GM21360 (cell line): ENCODE measurements at regions not wholly inside any gene's neighbourhood (a gene's known extent, or its start where the extent isn't known, plus 50 kb on each side); places are given as distances from the start of the nearest gene placed in this dataset.
A peak's percentile ranks its signal among the peaks of the same experiment; 100 is the strongest.

Experiments used
- ATAC-seq: cut with Tn5 transposase; IDR thresholded peaks from one replicate; pipeline ENCODE4 v1.9.1; 2021; ENCODE audit warnings: mild to moderate bottlenecking, moderate library complexity; ENCODE audit not compliant: unreplicated experiment

- no peak for ATAC-seq
These were observed 210.0 kb downstream of the KLHL4 start for GRCh38 chrX:87727620-87728019.

GRCh38 chrX:87728024-87728423, 210.4 kb downstream of the KLHL4 start:
- no peak for ATAC-seq

- ATAC-seq, result no peak
These were observed 210.9 kb downstream of the KLHL4 start for GRCh38 chrX:87728459-87728858.

- ATAC-seq, result no peak
These were observed 214.5 kb downstream of the KLHL4 start for GRCh38 chrX:87732133-87732532.

GRCh38 chrX:87736576-87736975, 219.0 kb downstream of the KLHL4 start:
- no peak for ATAC-seq

GRCh38 chrX:87744391-87744790, 226.8 kb downstream of the KLHL4 start:
- no peak for ATAC-seq

- ATAC-seq, result no peak
These were observed 237.9 kb downstream of the KLHL4 start for GRCh38 chrX:87755493-87755892.

- no peak for ATAC-seq
These were observed 271.4 kb downstream of the KLHL4 start for GRCh38 chrX:87788976-87789375.

- ATAC-seq, result no peak
These were observed 280.4 kb downstream of the KLHL4 start for GRCh38 chrX:87798039-87798438.

GRCh38 chrX:87805829-87806490, 288.4 kb downstream of the KLHL4 start:
- no peak for ATAC-seq

- ATAC-seq, result no peak
These were observed 291.1 kb downstream of the KLHL4 start for GRCh38 chrX:87808576-87809243.

- no peak for ATAC-seq
These were observed 296.0 kb downstream of the KLHL4 start for GRCh38 chrX:87813566-87813965.

GRCh38 chrX:87846956-87847355, 329.4 kb downstream of the KLHL4 start:
- no peak for ATAC-seq

- ATAC-seq, result peak; percentile 77
These were observed 355.8 kb downstream of the KLHL4 start for GRCh38 chrX:87873347-87873941.

- peak; percentile 24 for ATAC-seq
These were observed 356.4 kb downstream of the KLHL4 start for GRCh38 chrX:87874043-87874442.

GRCh38 chrX:87878926-87879325, 361.3 kb downstream of the KLHL4 start:
- no peak for ATAC-seq

- no peak for ATAC-seq
These were observed 372.8 kb downstream of the KLHL4 start for GRCh38 chrX:87890437-87890836.

- no peak for ATAC-seq
These were observed 377.8 kb downstream of the KLHL4 start for GRCh38 chrX:87895421-87895820.

- ATAC-seq, result no peak
These were observed 378.5 kb downstream of the KLHL4 start for GRCh38 chrX:87896057-87896456.

GRCh38 chrX:87900320-87900908, 382.8 kb downstream of the KLHL4 start:
- peak; percentile 67 for ATAC-seq

GRCh38 chrX:87901060-87901459, 383.5 kb downstream of the KLHL4 start:
- no peak for ATAC-seq

GRCh38 chrX:87914726-87915125, 397.1 kb downstream of the KLHL4 start:
- ATAC-seq, result no peak
